GM12891 (cell line): ENCODE measurements at regions not wholly inside any gene's neighbourhood (a gene's known extent, or its start where the extent isn't known, plus 50 kb on each side); places are given as distances from the start of the nearest gene placed in this dataset.

Experiments
- DNase-seq: peaks from one replicate; pipeline ENCODE4 v3.0.0; 2011; ENCODE audit warnings: low spot score; ENCODE audit not compliant: insufficient read length
- FAIRE-seq: peaks from 2 replicates; lab custom pipeline; 2011; peaks lifted over from hg19 to GRCh38; lab: Jason Lieb, UNC
- PAX5 ChIP-seq: IDR thresholded peaks from 2 replicates; pipeline ENCODE4 v1.6.1; 2011; ENCODE audit warnings: low read length, moderate library complexity, mild to moderate bottlenecking; ENCODE audit not compliant: insufficient read depth, severe bottlenecking
- POLR2A ChIP-seq: IDR thresholded peaks from 2 replicates; pipeline ENCODE4 v1.6.1; 2011; ENCODE audit warnings: low read depth, low read length, control low read depth
- POLR2AphosphoS5 ChIP-seq: IDR thresholded peaks from 2 replicates; pipeline ENCODE4 v1.6.1; 2011; ENCODE audit warnings: low read depth, low read length, control low read depth
- POU2F2 ChIP-seq: IDR thresholded peaks from 2 replicates; pipeline ENCODE4 v1.6.1; 2011; ENCODE audit warnings: low read depth, mild to moderate bottlenecking, control low read depth, low read length, moderate library complexity
- SPI1 ChIP-seq: IDR thresholded peaks from 2 replicates; pipeline ENCODE4 v1.6.1; 2011; ENCODE audit warnings: low read depth, low read length, control low read depth
- TAF1 ChIP-seq: IDR thresholded peaks from 2 replicates; pipeline ENCODE4 v1.6.1; 2011; ENCODE audit warnings: low read depth, low read length, control low read depth

- TF ChIP-seq SPI1 (no peak), POLR2AphosphoS5 (no peak), TAF1 (no peak)
- FAIRE-seq (no peak), DNase-seq (no peak)
Measured at GRCh38 chr1:214983126-214983869, 99.2 kb upstream of the KCNK2 start.

DNA sequence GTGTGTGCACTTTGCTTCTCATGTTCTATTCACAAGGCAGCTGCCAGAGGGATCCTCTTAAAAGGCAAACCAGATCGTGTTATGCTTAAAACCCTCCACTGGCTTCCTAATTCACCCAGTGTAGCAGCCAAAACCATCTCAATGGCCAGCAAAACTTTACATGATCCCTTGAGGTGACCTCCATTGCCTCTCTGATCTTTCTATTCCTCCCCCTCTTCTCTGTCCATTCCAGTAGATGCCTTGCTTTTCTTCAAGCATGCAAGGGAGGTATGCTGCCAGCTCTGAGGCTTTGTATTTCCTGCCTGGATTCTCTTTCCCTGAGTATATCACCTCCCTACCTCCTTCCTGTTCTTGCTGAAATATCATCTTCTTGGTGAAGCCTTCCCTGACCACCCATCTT, 93.2 kb upstream of the KCNK2 start:
- DNase-seq = no peak
- TF ChIP-seq SPI1 (no peak), POU2F2 (no peak), POLR2A (no peak), PAX5 (no peak), POLR2AphosphoS5 (no peak), TAF1 (no peak)
- no peak for FAIRE-seq

- DNase-seq = no peak
- FAIRE-seq = no peak
Measured at GRCh38 chr1:214990619-214991018, 91.9 kb upstream of the KCNK2 start.

DNA sequence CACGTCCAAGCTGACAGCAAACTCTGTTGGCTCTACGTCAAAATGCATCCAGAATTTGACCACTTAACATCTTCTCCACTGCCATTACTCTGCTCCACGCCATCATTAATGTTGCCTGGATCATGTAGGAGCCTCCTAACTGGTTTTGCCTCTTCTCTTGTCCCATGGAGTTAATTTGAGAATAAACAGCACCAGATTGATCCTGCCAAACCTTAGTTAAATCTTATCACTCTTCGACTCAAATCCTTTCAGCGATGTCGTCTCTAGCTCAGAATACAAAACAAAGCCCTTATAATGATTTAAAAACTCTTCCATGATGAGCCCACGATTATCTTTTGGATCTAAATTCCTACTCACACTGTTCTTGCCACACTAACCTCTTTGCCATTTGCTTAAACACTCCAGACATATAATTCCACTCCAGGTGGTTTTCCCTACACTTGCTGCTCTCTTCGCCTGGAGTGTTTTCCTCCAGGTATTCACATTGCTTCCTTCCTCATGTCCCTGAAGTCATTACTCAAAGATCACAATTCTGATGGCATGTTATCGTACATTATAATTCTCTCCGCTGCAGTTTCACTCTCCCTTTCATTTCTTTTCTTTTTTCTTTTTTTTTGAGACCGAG, 90.7 kb upstream of the KCNK2 start:
- TF ChIP-seq TAF1 (no peak), POLR2AphosphoS5 (no peak), POLR2A (no peak)
- DNase-seq = no peak
- FAIRE-seq = no peak

More at GRCh38 chr1:214990619-214991018, 91.9 kb upstream of the KCNK2 start:
- no peak for TF ChIP-seq POU2F2
- no peak for TF ChIP-seq SPI1
- no peak for TF ChIP-seq POLR2AphosphoS5
- TF ChIP-seq TAF1 = no peak
- no peak for TF ChIP-seq PAX5
- no peak for TF ChIP-seq POLR2A

DNA sequence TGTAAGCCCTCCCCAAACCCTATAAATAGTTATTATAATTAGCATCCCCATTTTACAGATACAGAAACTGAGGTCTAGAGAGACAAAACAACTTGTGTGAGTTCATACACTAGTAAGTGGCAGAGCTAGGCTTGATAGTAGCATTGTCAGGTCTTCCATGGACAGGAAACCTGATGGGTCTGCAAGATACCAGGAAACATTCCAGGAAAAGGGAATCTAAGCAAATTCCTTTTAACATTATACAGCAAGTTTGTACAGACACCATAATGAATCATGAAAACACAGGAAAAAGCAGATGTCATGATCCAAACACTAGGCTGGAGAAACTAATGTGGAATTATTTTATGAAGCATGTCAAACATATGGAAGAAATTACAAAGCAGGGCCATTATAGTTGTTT, 89.1 kb upstream of the KCNK2 start:
- FAIRE-seq (no peak), DNase-seq (no peak)
- TF ChIP-seq POLR2AphosphoS5 = no peak
- TF ChIP-seq POLR2A = no peak
- TF ChIP-seq PAX5 = no peak
- no peak for TF ChIP-seq POU2F2

DNA sequence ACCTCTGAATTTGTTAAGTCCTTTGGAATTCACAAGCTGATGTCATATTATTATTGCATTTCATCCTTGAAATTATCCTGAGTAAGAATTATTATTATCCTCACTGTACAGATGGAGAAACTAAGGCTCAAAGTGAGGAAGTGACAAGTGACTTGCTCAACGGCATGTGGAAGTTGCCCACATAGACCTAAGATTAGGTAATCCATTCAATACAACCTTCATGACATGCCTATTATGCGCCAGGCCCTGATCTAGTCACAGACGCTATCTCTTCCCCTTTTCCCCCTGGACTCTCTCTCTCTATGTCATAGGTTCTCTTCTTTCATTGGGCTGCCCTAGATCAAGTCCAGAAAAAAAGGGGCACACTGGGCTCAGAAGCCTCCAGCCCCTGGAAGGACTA, 84.9 kb upstream of the KCNK2 start:
- DNase-seq = no peak
- FAIRE-seq = no peak
- no peak for TF ChIP-seq POLR2AphosphoS5

DNA sequence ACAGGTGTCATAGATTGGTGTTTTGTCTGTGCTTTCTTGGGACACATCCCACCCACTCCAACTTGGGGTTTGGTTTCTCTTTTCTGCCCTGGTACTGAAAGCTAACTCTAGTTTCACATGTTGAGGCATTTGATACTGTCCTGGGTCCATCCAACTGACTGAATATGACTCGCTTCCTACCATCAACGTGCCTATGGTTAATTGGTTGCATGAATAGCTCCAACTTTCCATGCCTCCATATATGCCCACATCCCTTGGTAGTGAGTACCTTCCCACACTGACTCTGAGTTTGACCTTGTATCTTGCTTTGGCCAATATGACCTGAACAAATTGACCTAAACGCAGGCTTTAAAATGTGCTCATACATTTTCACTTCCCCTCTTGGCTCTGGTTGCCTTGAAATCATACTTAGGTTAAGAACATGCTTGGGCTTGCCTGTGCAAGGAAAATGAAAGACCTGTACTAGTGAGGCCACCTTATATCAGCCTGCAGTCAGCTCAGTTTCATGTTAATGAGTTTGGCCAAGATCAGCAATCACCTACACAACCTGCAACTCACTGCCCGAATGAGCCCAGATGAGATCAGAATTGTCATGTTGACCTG, 81.0 kb upstream of the KCNK2 start:
- DNase-seq = peak; percentile 6
- TF ChIP-seq SPI1 (peak; percentile 99), POLR2AphosphoS5 (no peak), PAX5 (no peak), POU2F2 (no peak)
- peak; percentile 91 for FAIRE-seq

DNA sequence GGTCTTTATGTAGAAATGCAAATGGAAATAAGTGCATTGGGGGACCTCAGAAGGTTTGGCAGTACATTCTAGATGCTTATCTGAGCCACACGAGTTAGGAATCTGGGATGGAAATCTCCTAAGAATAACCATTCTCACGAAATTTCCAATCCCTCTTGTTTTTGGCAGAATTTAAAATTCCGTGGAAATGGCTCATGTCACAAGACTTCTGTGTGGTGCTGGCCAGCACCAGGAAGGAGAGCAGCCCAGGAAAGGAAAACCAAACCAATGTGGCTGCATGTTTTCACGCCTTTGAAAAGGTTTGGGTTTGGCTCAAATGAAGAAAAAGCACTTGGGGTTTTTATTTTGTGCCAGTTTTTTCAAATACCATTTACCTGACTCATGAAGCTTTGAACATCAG, 80.1 kb upstream of the KCNK2 start:
- FAIRE-seq = no peak
- DNase-seq = no peak
- TF ChIP-seq SPI1 (no peak), PAX5 (no peak), TAF1 (no peak), POLR2A (no peak), POU2F2 (no peak), POLR2AphosphoS5 (no peak)

DNA sequence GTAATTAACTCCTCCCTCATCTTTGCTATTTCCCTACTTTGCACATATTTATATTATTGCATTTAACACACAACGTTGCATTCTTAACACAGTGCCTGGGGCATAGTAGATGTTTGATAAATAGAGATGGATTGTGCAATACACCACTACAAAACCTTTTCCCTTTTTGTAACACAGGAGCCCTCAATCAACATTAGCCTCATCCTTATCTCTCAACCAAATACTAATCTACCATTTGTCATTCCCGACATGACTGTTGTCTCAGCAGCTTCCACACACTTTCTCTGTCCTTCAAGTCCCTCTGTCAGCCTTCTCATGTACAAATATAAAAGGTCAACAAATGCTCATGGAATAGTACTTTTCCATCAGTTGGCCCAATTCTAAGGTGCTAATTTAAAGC, 78.9 kb upstream of the KCNK2 start:
- no peak for TF ChIP-seq TAF1
- TF ChIP-seq SPI1 = no peak
- TF ChIP-seq POU2F2 = no peak
- TF ChIP-seq PAX5 = no peak
- TF ChIP-seq POLR2AphosphoS5 = no peak
- FAIRE-seq = no peak
- DNase-seq = no peak
